K562 (cell line): ENCODE measurements at regions not wholly inside any gene's neighbourhood (a gene's known extent, or its start where the extent isn't known, plus 50 kb on each side); places are given as distances from the start of the nearest gene placed in this dataset.

ENCODE experiments used
- CHD1 ChIP-seq: fragments of 200-600 bp; sonication (generic); IDR thresholded peaks from one replicate; pipeline ENCODE4 v1.6.1; 2012; ENCODE audit warnings: mild to moderate bottlenecking, moderate library complexity, low read length, inconsistent platforms
- COPS2 ChIP-seq: fragments of 450-650 bp; conservative IDR thresholded peaks from 2 replicates; pipeline ENCODE4 v1.6.1; 2016; ENCODE audit warnings: mild to moderate bottlenecking, moderate library complexity
- GABPB2 ChIP-seq: fragments of 250-450 bp; sonication (Bioruptor Pico); conservative IDR thresholded peaks from 2 replicates; pipeline ENCODE4 v1.5.1; 2021; ENCODE audit warnings: mild to moderate bottlenecking
- LCOR ChIP-seq: sonication (generic); formaldehyde crosslinking; IDR thresholded peaks from 2 replicates; pipeline ENCODE4 v1.8.0; 2022; ENCODE audit warnings: mild to moderate bottlenecking, missing genetic modification reagents
- MCM7 ChIP-seq, 2 experiments: fragments of 450-650 bp; IDR thresholded peaks; 2 replicates each; pipeline ENCODE4 v1.6.1; 2016 to 2018
- NFE2L1 ChIP-seq: fragments of 450-650 bp; IDR thresholded peaks from 2 replicates; pipeline ENCODE4 v1.6.1; 2016; ENCODE audit warnings: missing genetic modification characterization, low read depth, mild to moderate bottlenecking, missing compliant biosample characterization, moderate library complexity, borderline replicate concordance
- PBX2 ChIP-seq, 2 experiments: IDR thresholded peaks in 1 of 2; conservative IDR thresholded peaks in 1 of 2; 2 replicates each; pipeline ENCODE4 v1.6.1; 2016; ENCODE audit warnings: low read depth in 2 of 2, mild to moderate bottlenecking in 1 of 2, missing compliant biosample characterization in 1 of 2, missing genetic modification characterization in 1 of 2, moderate library complexity in 1 of 2
- TAL1 ChIP-seq: fragments of 450-650 bp; IDR thresholded peaks from 2 replicates; pipeline ENCODE4 v1.6.1; 2016; ENCODE audit warnings: mild to moderate bottlenecking
- ZBTB33 ChIP-seq: sonication (generic); formaldehyde crosslinking; IDR thresholded peaks from 2 replicates; pipeline ENCODE4 v1.8.1; 2023; ENCODE audit warnings: mild to moderate bottlenecking, missing genetic modification reagents

GRCh38 chr3:104672331-104672730, 694.4 kb upstream of the ALCAM start (continued):
- TF ChIP-seq MCM7 (IDR thresholded peaks at IDR 0.05) (no peak), NFE2L1 (no peak), COPS2 (no peak), LCOR (no peak), PBX2 (CRISPR knock-in tag; IDR thresholded peaks at IDR 0.05; ENCODE audit: low read depth) (no peak), PBX2 (tag; conservative IDR thresholded peaks at IDR 0.05; ENCODE audit: low read depth) (no peak), CHD1 (no peak), TAL1 (no peak), GABPB2 (CRISPR knock-in tag) (no peak), ZBTB33 (no peak)
